Naive thymus-derived CD4-positive, alpha-beta T cell (primary cell): ENCODE measurements at regions not wholly inside any gene's neighbourhood (a gene's known extent, or its start where the extent isn't known, plus 50 kb on each side); places are given as distances from the start of the nearest gene placed in this dataset.

Source experiments
- ATAC-seq: fragments of 150-1000 bp; cut with Tn5 transposase; 2 replicates; pipeline ENCODE4 v1.10.0; 2021; ENCODE audit warnings: mild to moderate bottlenecking, moderate library complexity
- CTCF ChIA-PET: fragments of 350-600 bp; sonication (Branson Sonifier 250); formaldehyde crosslinking; loops from one replicate; lab custom pipeline; 2021; ENCODE audit warnings: antibody characterized with exemption; lab: Charles Lee
- POLR2A ChIA-PET: fragments of 350-600 bp; sonication (Branson Sonifier 250); formaldehyde crosslinking; loops from one replicate; lab custom pipeline; 2021; ENCODE audit warnings: antibody characterized with exemption, inconsistent platforms; lab: Charles Lee
- DNase-seq, 9 donors: peaks; one replicate each; pipeline versions ENCODE4 v3.0.0 to v3.0.0-alpha.2; 2020 to 2022; ENCODE audit warnings: mixed read lengths in 1 of 9
- H3K27ac ChIP-seq: one replicate; pipeline ENCODE4 v1.7.0; 2013; ENCODE audit warnings: mild to moderate bottlenecking, low read depth, low read length, moderate library complexity
- H3K27me3 ChIP-seq, 2 donors: one replicate each; pipeline ENCODE4 v1.7.0; 2013; ENCODE audit warnings: low read length in 2 of 2, mild to moderate bottlenecking in 2 of 2, moderate library complexity in 2 of 2; ENCODE audit not compliant: control insufficient read depth in 2 of 2, insufficient read depth in 2 of 2
- H3K36me3 ChIP-seq, 3 experiments: 1 replicate in 2 of 3; 2 replicates in 1 of 3; pipeline ENCODE4 v1.7.0; 2013; ENCODE audit warnings: low read length in 3 of 3, mild to moderate bottlenecking in 3 of 3, moderate library complexity in 1 of 3; ENCODE audit not compliant: insufficient read depth in 3 of 3, control insufficient read depth in 2 of 3
- H3K4me1 ChIP-seq, 2 donors: one replicate each; pipeline ENCODE4 v1.7.0; 2013; ENCODE audit warnings: low read length in 2 of 2, mild to moderate bottlenecking in 2 of 2, moderate library complexity in 1 of 2; ENCODE audit not compliant: control insufficient read depth in 2 of 2, insufficient read depth in 2 of 2
- H3K4me3 ChIP-seq: 2 replicates; pipeline ENCODE4 v1.7.0; 2013; ENCODE audit warnings: mild to moderate bottlenecking, low read length
- H3K9me3 ChIP-seq, 3 experiments: 1 replicate in 2 of 3; 2 replicates in 1 of 3; pipeline ENCODE4 v1.7.0; 2013; ENCODE audit warnings: low read length in 3 of 3; ENCODE audit not compliant: control insufficient read depth in 2 of 3
- H3K27ac Mint-ChIP-seq, 9 donors: one replicate each; pipeline ENCODE4 v1.8.0; 2020 to 2022; ENCODE audit warnings: mixed read lengths in 9 of 9, mild to moderate bottlenecking in 8 of 9, moderate library complexity in 5 of 9, inconsistent platforms in 2 of 9
- H3K27me3 Mint-ChIP-seq, 5 donors: one replicate each; pipeline ENCODE4 v1.8.0; 2021 to 2022; ENCODE audit warnings: mixed read lengths in 5 of 5, mild to moderate bottlenecking in 1 of 5
- H3K36me3 Mint-ChIP-seq, 5 donors: one replicate each; pipeline ENCODE4 v1.8.0; 2020 to 2022; ENCODE audit warnings: mixed read lengths in 5 of 5, mild to moderate bottlenecking in 3 of 5, inconsistent platforms in 1 of 5
- H3K4me1 Mint-ChIP-seq, 7 donors: one replicate each; pipeline ENCODE4 v1.8.0; 2020 to 2022; ENCODE audit warnings: mixed read lengths in 7 of 7, mild to moderate bottlenecking in 3 of 7, inconsistent platforms in 1 of 7
- H3K4me3 Mint-ChIP-seq, 10 donors: one replicate each; pipeline ENCODE4 v1.8.0; 2020 to 2022; ENCODE audit warnings: mild to moderate bottlenecking in 10 of 10, mixed read lengths in 10 of 10, moderate library complexity in 6 of 10, inconsistent platforms in 2 of 10
- H3K9me3 Mint-ChIP-seq, 11 donors: one replicate each; pipeline ENCODE4 v1.8.0; 2020 to 2022; ENCODE audit warnings: mixed read lengths in 11 of 11, mild to moderate bottlenecking in 4 of 11, inconsistent platforms in 1 of 11, moderate library complexity in 1 of 11
- intact Hi-C, 2 donors: fragments of 100-400 bp; cut with micrococcal nuclease; formaldehyde crosslinking; loops; one replicate each; pipeline ENCODE4 v1.15.1; 2023

GRCh38 chr1:29504709-29505410, 268.5 kb downstream of the PTPRU start:
- intact Hi-C loops = no loop called here
- Mint-ChIP-seq H3K27ac (no peak overlapping the region), H3K4me1 (peaks cover 0 to 2% (median 0%) of the 10 kb centered on the region in 7 donors), H3K9me3 (peaks cover 0 to 4% (median 0%) of the 10 kb centered on the region in 11 donors), H3K4me3 (no peak overlapping the region), H3K36me3 (peaks cover 0 to under 1% (median 0%) of the 10 kb centered on the region in 5 donors), H3K27me3 (peaks cover 8 to 62% (median 42%) of the 10 kb centered on the region in 5 donors)
- no peaks in the 10 kb centered on the region for H3K27me3 ChIP-seq
- no peaks in the 10 kb centered on the region for H3K9me3 ChIP-seq
- CTCF ChIA-PET = no interaction called here
- ATAC-seq = no peak
- DNase-seq = no peak
- H3K27ac ChIP-seq = no peak overlapping the region
- H3K4me3 ChIP-seq = no peak overlapping the region
- H3K36me3 ChIP-seq = no peaks in the 10 kb centered on the region
- no peaks in the 10 kb centered on the region for H3K4me1 ChIP-seq
- POLR2A ChIA-PET = no interaction called here

GRCh38 chr1:29504196-29504595, 267.9 kb downstream of the PTPRU start:
- no peaks in the 10 kb centered on the region for H3K9me3 ChIP-seq
- ChIA-PET POLR2A (no interaction called here), CTCF (no interaction called here)
- ATAC-seq (no peak), DNase-seq (no peak)
- no peaks in the 10 kb centered on the region for H3K27me3 ChIP-seq
- H3K36me3 ChIP-seq = no peaks in the 10 kb centered on the region
- no peak overlapping the region for H3K4me3 ChIP-seq
- Mint-ChIP-seq H3K27ac (no peak overlapping the region), H3K36me3 (peaks cover 0 to 3% (median 0%) of the 10 kb centered on the region in 5 donors), H3K4me1 (peaks cover 0 to 2% (median 0%) of the 10 kb centered on the region in 7 donors), H3K27me3 (peaks cover 9 to 62% (median 49%) of the 10 kb centered on the region in 5 donors), H3K9me3 (peaks cover 0 to 4% (median 0%) of the 10 kb centered on the region in 11 donors), H3K4me3 (no peak overlapping the region)
- H3K4me1 ChIP-seq = no peaks in the 10 kb centered on the region
- H3K27ac ChIP-seq = no peak overlapping the region
- intact Hi-C loops = no loop called here

GRCh38 chr1:29502911-29503840, 266.9 kb downstream of the PTPRU start:
- Mint-ChIP-seq H3K4me3 (no peak overlapping the region), H3K27ac (no peak overlapping the region), H3K9me3 (peaks cover 0 to 4% (median 0%) of the 10 kb centered on the region in 11 donors), H3K36me3 (peaks cover 0 to 3% (median 0%) of the 10 kb centered on the region in 5 donors), H3K4me1 (peaks cover 0 to 2% (median 0%) of the 10 kb centered on the region in 7 donors), H3K27me3 (peaks cover 12 to 64% (median 59%) of the 10 kb centered on the region in 5 donors)
- H3K4me3 ChIP-seq = no peak overlapping the region
- no peak for ATAC-seq
- intact Hi-C loops = no loop called here
- ChIA-PET CTCF (no interaction called here), POLR2A (no interaction called here)
- H3K27me3 ChIP-seq = no peaks in the 10 kb centered on the region
- no peaks in the 10 kb centered on the region for H3K4me1 ChIP-seq
- no peaks in the 10 kb centered on the region for H3K36me3 ChIP-seq
- H3K9me3 ChIP-seq = no peaks in the 10 kb centered on the region
- no peak for DNase-seq
- no peak overlapping the region for H3K27ac ChIP-seq

GRCh38 chr1:29502225-29502910, 266.0 kb downstream of the PTPRU start:
- ATAC-seq (no peak), DNase-seq (no peak)
- no peak overlapping the region for H3K4me3 ChIP-seq
- H3K4me1 Mint-ChIP-seq = peaks cover 0 to 2% (median 0%) of the 10 kb centered on the region in 7 donors
- no peak overlapping the region for H3K27ac ChIP-seq
- H3K27me3 ChIP-seq = no peaks in the 10 kb centered on the region
- no peak overlapping the region for H3K4me3 Mint-ChIP-seq
- H3K9me3 ChIP-seq = no peaks in the 10 kb centered on the region
- intact Hi-C loops = no loop called here
- H3K9me3 Mint-ChIP-seq = peaks cover 0 to 5% (median 0%) of the 10 kb centered on the region in 11 donors
- no peaks in the 10 kb centered on the region for H3K4me1 ChIP-seq
- H3K36me3 ChIP-seq = no peaks in the 10 kb centered on the region
- CTCF ChIA-PET = no interaction called here
- peaks cover 14 to 64% (median 63%) of the 10 kb centered on the region in 5 donors for H3K27me3 Mint-ChIP-seq
- no peak overlapping the region for H3K27ac Mint-ChIP-seq
- H3K36me3 Mint-ChIP-seq = peaks cover 0 to 3% (median 0%) of the 10 kb centered on the region in 5 donors
- POLR2A ChIA-PET = no interaction called here

GRCh38 chr1:29501227-29501976, 265.1 kb downstream of the PTPRU start:
- H3K36me3 Mint-ChIP-seq = peaks cover 0 to 8% (median 0%) of the 10 kb centered on the region in 5 donors
- ChIA-PET CTCF (no interaction called here), POLR2A (no interaction called here)
- H3K9me3 ChIP-seq = peaks cover 0 to 8% (median 0%) of the 10 kb centered on the region in 3 experiments
- peaks cover 0 to 2% (median 0%) of the 10 kb centered on the region in 7 donors for H3K4me1 Mint-ChIP-seq
- intact Hi-C loops = no loop called here
- peak overlapping the region in 1 of 9 donors; percentile 23 for H3K27ac Mint-ChIP-seq
- H3K36me3 ChIP-seq = no peaks in the 10 kb centered on the region
- no peaks in the 10 kb centered on the region for H3K27me3 ChIP-seq
- peaks cover 0 to 9% (median 2%) of the 10 kb centered on the region in 11 donors for H3K9me3 Mint-ChIP-seq
- no peak overlapping the region for H3K27ac ChIP-seq
- no peak overlapping the region for H3K4me3 ChIP-seq
- no peak overlapping the region for H3K4me3 Mint-ChIP-seq
- no peaks in the 10 kb centered on the region for H3K4me1 ChIP-seq
- DNase-seq = no peak
- H3K27me3 Mint-ChIP-seq = peaks cover 14 to 67% (median 55%) of the 10 kb centered on the region in 5 donors
- ATAC-seq = no peak

GRCh38 chr1:29500651-29501050, 264.3 kb downstream of the PTPRU start:
- ATAC-seq = no peak
- H3K27me3 Mint-ChIP-seq = peaks cover 14 to 63% (median 49%) of the 10 kb centered on the region in 5 donors
- H3K4me1 Mint-ChIP-seq = peaks cover 0 to 2% (median 0%) of the 10 kb centered on the region in 7 donors
- Histone ChIP-seq H3K27ac (no peak overlapping the region), H3K4me3 (no peak overlapping the region), H3K4me1 (no peaks in the 10 kb centered on the region), H3K27me3 (no peaks in the 10 kb centered on the region), H3K36me3 (no peaks in the 10 kb centered on the region), H3K9me3 (peaks cover 0 to 14% (median 0%) of the 10 kb centered on the region in 3 experiments)
- peaks cover 0 to 16% (median 6%) of the 10 kb centered on the region in 11 donors for H3K9me3 Mint-ChIP-seq
- no peak overlapping the region for H3K4me3 Mint-ChIP-seq
- POLR2A ChIA-PET = no interaction called here
- CTCF ChIA-PET = no interaction called here
- intact Hi-C loops = no loop called here
- no peak overlapping the region for H3K27ac Mint-ChIP-seq
- H3K36me3 Mint-ChIP-seq = peaks cover 0 to 10% (median 0%) of the 10 kb centered on the region in 5 donors
- no peak for DNase-seq
